ENCODE measurements at regions not wholly inside any gene's neighbourhood (a gene's known extent, or its start where the extent isn't known, plus 50 kb on each side); places are given as distances from the start of the nearest gene placed in this dataset.

DNA sequence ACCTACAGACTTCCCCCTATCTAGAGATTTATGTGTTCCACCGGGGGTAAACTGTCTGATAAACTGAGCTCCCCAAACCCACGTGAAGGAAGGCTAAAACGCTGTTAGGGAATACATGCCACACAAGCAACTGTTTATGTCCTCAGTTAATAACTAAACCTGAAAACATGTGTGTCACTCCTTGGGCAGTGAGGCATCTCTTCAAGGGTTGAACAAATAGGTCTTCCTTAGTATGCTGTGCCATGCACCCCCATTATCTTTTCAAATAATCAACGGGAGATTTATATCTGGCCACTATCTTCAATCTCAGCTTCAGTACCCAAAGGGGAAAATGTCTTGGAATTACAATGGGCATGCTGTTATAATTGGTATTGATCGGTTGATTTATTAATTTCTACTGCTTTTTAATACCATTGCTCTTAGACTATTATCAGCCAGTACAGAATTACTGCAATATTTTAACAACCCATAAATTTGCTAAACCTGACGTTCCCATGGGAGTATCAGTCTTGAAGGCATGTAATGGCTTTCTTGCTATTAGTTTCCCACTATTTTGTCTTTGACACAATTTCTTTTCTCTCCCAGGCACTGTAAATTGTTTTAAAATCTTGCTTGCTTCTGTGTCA, 279.2 kb upstream of the P2RY1 start:
- TF ChIP-seq, protein P1, sequence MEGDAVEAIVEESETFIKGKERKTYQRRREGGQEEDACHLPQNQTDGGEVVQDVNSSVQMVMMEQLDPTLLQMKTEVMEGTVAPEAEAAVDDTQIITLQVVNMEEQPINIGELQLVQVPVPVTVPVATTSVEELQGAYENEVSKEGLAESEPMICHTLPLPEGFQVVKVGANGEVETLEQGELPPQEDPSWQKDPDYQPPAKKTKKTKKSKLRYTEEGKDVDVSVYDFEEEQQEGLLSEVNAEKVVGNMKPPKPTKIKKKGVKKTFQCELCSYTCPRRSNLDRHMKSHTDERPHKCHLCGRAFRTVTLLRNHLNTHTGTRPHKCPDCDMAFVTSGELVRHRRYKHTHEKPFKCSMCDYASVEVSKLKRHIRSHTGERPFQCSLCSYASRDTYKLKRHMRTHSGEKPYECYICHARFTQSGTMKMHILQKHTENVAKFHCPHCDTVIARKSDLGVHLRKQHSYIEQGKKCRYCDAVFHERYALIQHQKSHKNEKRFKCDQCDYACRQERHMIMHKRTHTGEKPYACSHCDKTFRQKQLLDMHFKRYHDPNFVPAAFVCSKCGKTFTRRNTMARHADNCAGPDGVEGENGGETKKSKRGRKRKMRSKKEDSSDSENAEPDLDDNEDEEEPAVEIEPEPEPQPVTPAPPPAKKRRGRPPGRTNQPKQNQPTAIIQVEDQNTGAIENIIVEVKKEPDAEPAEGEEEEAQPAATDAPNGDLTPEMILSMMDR (IDR thresholded peaks at IDR 0.05; ENCODE audit: low read depth, low read length): no peak
- H3K4me3 ChIP-seq (ENCODE audit: low read depth, low read length): no peak overlapping the region

DNA sequence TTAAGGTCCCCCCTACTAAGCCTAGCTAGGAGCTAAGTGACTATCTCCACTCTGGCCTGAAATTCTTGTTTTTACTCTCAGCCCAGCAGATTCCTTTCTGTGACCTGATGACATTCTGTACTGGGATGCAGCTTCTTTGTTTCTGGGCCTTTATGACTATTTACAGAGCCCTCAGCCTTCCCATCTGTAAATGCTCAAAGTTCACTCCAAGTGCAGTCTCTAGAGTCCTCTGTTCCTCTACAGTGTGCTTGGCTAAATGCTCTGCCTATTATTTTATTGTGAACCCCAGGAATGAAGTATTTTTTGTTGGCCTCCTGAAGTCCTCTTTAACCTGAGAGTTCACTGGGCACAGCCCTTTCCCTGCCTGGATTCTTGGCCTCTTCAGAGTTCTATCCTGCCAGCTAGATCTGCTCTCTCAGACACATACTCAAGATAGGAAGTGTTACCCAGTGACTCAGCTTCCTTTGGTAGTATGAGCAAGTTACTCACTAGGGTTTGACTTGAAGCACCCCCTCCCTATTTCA, 278.1 kb upstream of the P2RY1 start:
- TF ChIP-seq, protein P1 (IDR thresholded peaks at IDR 0.05; ENCODE audit: low read depth, low read length): no peak
- no peak overlapping the region for H3K4me3 ChIP-seq (ENCODE audit: low read depth, low read length)

DNA sequence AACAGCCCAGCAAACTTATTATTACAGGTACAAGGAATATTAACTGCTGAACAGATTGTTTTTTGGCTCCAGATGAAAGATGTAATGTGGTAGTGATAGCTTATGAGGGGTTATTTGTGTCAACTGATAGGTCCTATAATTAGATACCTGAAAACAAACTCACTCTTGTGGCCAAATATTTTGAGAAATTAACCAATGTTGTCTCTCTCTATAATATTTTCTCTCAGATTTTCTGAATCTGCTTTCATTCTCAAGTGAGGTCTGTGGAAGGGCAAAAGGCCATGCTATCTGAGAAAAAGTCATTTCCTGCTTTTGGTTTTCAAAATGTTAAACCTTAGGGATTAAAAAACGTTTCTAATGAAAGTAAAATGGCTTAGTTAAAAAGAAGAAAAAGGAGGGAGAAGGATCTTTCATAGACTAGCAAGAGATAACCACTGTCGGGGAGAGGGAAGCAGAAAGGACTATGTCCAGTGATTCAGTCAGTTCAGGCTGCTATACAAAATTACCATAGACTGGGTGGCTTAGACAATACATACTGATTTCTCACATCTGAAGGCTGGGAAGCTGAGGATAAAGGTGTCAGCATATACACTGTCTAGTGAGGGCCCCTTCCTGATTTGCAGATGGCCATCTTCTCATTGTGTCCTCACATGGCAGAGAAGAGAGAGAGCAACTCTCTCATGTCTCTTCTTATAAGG, 277.5 kb upstream of the P2RY1 start:
- TF ChIP-seq, protein P1 (IDR thresholded peaks at IDR 0.05; ENCODE audit: low read depth, low read length): no peak
- H3K4me3 ChIP-seq (ENCODE audit: low read depth, low read length): no peak overlapping the region

DNA sequence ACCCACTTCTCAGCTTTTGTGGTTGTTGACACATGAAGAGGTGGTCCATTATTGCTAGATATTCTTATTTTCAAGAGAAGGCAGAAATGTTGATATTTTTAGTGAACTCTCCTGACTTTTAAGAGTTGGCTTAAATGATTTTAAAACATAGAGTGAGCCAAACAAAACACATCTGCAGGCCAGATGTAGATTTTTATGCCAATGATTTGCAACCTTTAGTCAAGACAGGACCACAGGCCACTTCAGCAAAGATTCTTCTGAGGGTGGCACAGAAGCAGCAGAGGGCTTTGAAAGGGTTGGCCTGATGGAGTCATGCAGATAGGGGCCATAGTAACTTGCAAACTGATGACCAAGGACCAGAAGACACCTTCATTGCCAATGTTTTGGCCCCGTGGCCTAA, 276.5 kb upstream of the P2RY1 start:
- TF ChIP-seq, protein P1 (IDR thresholded peaks at IDR 0.05; ENCODE audit: low read depth, low read length): no peak
- H3K4me3 ChIP-seq (ENCODE audit: low read depth, low read length): no peak overlapping the region

DNA sequence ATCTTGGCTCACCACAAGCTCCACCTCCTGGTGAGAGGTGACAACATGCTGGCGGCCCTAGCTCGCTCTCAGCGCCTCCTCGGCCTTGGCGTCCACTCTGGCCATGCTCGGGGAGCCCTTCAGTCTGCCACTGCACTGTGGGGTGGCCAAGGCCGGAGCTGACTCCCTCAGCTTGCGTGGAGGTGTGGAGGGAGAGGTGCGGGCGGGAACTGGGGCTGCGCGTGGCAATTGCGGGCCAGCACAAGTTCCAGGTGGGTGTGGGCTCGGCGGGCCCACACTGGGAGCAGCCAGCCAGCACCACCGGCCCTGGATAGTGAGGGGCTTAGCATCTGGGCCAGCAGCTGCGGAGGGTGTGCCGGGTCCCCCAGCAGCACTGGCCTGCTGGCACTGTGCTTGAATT, 275.7 kb upstream of the P2RY1 start:
- TF ChIP-seq, protein P1 (IDR thresholded peaks at IDR 0.05; ENCODE audit: low read depth, low read length): no peak
- no peak overlapping the region for H3K4me3 ChIP-seq (ENCODE audit: low read depth, low read length)

DNA sequence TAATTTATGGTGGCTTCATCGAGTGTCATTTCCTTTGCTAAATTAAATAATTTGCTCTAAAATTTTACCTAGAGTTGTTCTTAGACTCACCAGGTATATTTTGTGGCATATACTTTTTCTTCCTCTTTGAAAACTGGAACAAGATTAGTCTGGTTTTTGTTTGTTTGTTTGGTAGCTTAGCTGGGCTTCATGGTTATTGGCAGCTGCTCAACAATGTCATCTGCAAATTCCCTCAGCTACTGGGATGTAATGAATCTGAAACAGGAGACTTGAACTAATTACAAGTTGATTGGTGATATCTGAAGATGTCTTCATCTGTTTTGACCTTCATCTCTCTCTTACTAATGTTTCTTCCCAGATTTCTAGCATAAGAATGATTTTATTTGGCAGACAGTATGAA, 270.5 kb upstream of the P2RY1 start:
- no peak overlapping the region for H3K4me3 ChIP-seq (ENCODE audit: low read depth, low read length)
- TF ChIP-seq, protein P1 (IDR thresholded peaks at IDR 0.05; ENCODE audit: low read depth, low read length): no peak

DNA sequence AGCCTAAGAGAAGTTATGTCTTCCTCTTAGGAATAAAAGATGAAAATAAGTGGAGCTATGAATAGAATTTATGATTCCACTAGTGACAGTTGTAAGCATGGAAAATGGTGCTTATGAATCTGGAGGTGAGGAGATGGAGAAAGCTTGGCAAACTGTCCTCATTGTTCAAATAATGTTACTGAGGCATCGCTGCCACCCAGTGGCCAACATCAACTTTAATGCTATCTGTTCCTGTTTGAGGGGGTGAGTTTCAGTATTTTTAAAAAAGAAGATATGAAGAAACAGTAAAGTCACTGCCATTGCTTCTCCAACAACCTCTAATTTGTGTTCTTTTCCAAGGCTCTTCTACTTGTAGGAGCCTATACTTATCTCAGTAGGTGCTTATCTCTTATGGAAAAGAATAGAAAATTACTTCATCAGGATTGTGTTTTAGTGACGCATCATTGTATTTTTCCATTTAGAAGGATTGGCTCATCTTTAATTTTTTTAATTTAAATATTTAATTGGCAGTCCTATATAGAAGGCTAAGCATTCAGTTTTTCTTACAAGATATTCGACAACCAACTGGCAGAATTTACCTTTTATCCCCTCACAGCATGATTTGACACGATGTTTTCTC, 260.4 kb upstream of the P2RY1 start:
- H3K4me3 ChIP-seq (ENCODE audit: low read depth, low read length): no peak overlapping the region
- TF ChIP-seq, protein P1 (IDR thresholded peaks at IDR 0.05; ENCODE audit: low read depth, low read length): no peak
